Hematopoietic multipotent progenitor cell treated with erythropoietin and hydrocortisone succinate and interleukin-3 and kit ligand, for 4 days (in vitro differentiated cells): ENCODE measurements at regions not wholly inside any gene's neighbourhood (a gene's known extent, or its start where the extent isn't known, plus 50 kb on each side); places are given as distances from the start of the nearest gene placed in this dataset.
"Not testable (repeated sequence)": the region's sequence is repeated elsewhere in the genome, so short reads cannot be mapped to it uniquely, and the experiment has no call there.

Source experiments
- DNase-seq: peaks from one replicate; pipeline ENCODE4 v3.0.0-alpha.2; 2015

DNA sequence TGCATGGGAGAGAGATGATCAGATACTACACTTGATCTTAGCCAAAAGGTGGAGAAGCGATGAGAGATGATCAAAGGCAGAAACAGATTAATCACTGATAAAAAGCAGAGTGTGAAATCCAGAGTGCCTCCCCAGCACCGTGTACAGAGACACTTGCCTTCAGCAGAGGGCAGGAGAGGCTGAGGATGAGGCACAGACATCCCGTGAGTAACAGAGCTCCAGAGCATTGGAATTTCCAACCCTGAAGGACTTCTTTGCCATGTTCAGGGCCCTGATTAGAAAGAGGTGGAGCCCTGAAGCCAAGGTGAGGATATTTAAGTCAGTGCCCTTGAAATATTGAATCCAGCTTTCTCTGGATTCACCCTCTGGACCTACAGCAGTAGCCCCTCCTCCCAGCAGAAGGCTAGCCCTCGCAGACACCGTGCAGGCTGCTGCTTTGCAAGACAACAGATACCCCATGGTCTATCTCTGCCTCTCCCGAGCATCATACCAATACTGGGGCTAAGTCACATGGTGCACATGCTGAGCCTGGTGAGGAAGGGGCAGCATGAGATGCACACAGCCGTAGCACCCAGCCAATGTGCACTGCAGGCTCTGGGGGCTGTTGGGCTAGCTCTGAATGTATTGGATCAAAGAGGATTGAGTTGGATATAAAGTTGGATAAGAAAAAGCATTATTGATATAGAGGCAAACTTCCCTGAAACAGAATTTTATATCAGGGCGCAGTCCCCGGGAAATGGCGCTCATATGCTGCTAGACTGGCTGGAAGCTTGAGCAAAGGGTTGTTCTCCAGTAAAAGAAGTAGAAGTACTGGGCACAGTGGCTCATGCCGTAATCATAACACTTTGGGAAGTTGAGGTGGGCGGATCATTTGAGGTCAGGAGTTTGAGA lies 200.3 kb upstream of the B3GAT1 start:
- no peak for DNase-seq

DNA sequence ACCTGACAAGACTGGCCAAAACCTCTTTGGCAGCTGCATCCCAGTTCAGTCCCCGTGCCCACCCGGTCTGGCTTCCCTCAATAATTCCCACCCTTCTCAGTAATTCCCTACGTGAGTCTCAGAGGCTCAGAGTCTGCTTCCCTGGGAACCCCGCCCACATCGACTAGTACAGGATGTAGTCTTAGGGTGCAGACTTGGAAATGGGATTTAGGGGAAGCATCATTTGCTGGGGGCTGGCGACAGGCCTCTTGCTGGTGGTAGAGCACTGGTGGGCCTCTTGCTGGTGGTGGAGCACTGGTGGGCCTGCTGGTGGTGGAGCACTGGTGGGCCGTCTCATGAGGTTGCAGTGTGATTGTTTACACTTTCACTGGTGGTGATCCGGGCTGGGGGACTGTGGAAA lies 199.5 kb upstream of the B3GAT1 start:
- DNase-seq = no peak

DNA sequence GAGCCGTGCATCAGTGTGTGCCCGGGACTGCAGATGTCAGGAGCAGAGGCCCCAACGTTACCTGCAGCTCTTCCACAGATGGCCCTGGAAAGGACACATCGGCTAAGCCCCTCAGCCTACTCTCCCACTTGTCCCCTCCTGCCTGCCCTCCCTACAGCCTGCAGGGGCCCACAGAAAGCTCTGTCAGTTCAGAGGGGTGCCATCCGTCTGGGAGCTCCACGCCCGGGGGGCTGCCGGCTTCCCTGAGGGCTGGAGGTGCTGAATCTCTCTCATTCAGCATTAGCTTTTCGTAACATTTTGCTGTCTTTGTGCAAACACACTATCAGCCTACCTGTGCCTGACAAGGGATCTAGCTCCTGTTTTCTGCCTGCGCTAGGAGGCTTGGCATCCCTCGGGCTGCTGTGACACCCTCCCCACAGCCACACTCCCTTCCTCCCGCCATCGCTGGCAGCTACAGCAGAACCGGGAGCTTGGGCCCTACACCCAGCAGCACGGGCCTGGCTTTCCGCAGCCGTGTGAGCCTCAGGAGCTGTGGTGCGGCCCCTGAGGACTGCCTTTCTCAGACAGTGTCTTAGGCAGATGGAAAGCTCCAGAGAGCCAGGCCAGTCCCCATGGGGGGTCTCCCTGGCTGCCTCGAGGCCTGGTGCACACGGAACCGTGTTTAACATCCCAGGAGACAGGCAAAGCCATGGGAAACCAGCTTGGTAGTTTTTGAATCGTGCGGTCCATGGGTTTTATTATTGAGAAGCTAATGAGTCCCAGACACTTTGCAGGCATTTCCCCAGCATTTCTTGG lies 198.3 kb upstream of the B3GAT1 start:
- DNase-seq = no peak

DNA sequence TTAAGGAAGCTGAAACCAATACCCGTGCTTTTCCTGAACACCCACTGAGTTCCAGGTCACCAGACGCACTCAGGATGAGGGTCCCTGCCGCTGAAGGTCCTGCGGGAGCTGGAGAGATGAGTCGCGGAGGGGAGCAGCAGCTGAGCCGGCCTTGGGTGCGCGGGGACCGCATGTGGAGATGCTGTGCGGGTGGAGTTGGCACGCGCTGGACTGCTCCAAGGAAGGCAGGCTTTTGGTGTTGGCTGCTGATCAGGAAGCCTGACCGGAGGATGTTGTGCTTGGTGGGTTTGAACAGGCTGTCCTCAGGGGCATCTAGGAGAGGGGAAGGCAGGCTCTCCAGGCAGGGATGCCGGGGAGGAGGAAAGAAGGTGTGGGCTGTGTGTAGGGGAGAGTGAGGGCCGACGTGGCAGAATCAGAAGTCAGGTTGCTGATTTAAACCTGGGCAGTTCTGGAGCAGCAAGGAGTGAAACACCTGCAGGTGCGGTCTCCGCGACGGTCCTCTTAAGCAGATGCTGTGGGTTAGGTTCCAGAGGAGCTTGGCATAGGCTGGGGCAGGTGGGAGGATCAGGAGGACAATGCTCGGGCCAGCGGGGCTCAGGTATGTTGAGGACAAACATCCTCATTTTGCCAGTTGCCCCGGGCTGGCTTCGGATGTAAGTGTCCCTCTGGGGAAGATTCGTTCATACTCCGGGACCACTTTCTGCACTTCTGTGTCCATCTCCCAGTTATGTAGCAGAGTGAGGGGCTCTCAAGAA lies 197.5 kb upstream of the B3GAT1 start:
- DNase-seq = no peak

DNA sequence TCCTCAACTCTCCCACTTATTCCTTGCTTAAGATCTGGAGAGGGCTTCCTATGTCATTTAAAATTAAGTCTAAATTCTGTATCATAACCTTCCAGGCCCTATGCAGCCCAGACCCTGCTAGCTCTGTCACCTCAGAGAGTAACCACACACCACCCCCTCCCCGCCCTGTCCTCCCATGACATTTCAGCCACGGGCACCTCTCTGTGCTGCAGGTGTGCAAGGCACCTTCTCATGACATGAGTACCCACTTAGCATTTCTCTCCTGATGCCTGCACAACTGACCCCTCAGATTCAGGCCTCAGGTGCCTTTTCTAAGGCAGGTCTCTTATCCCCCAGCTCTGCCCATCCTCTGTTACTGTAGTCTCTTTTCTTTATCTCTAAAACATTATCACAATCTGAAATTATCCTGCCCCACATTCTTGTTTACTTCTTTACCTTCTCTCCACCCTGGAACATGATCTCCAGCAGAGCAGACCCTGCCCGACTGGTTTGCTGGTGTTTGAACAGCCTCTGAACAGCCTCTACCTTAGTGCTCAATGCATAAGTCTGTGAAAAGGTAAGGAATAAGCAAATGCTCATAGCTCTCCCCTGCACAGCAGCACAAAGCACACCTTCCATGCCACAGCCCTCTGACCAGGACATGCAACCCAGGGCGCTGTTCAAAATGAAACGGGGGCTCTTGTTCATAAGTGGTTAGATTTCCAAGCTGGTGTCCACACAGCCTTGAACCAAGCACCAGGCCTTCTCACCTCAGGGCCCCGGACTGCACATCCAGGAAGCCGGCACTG lies 196.1 kb upstream of the B3GAT1 start:
- DNase-seq = no peak

DNA sequence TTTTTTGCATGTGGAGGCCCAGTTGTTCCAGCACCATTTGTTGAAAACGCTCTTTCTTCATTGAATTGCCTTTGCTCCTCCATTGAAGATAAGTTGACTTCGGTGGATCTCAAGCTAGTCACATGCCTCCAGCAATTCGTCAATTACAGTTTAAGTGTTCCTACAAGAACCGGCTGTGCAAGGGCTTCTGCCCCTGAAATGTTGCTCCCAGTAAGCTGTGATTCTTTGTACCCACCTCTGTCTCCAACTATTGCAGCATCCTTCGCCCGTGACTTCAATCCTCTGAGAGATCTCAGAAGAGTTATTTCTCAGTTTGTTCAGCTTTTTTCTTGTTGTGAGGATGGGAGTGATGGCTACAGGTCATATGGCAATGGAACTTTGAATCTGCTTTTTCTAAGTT lies 194.2 kb upstream of the B3GAT1 start:
- no peak for DNase-seq

DNA sequence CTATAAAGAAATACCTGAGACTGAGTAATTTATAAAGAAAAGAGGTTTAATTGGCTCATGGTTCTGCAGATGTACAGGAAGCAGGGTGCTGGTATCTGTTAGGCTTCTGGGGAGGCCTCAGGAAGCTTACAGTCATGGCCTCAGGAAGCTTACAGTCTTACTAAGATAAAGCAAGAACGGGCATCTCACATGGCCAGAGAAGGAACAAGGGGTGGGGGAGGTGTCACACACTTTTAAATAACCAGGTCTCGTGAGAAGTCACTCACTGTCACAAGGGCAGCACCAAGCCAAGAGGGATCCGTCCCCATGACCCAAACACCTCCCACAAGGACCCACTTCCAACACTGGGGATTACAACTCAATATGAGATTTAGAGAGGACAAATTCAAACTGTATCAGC lies 192.8 kb upstream of the B3GAT1 start:
- DNase-seq = no peak

DNA sequence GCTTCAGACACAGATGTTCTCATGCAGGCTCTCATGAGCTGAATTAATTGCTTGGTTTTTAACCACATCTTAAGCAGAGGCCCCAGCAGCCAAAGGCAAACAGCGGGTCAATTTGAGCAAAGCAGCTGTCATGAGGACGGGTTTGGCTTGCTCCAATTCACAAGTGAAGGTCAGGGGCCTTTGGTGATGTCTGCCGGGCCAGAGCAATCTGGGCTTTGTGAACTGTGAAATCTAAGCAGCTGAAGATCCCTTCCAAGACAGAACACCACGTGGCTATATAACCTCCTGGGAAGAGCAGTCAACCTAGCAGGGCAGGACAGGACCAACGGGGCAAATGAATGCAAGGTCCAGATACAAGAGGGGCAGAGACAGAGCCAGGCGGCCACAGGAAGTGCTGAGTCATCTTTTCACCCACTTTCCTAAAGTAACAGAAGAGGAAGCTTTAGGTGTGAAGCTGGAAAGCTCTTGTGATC lies 187.3 kb upstream of the B3GAT1 start:
- no peak for DNase-seq

DNA sequence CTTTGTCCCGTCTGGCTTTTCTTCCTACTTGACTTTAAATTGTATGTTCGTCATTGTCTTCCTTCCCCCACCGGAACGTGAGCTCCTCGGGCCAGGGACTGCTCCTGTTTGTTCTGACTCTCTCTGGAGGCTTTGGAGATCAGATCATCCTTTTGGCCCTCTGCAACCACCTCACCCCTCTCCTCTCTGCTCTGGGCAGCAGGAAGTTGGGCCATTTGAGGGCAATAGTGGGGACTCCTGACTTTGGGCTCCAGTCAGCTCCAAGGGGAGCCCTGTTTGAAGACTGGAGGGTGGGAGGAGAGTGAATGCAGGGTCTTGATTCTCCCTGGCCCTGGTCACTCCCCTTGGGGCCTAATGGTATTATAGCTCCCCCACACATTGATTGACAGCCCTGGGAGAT lies 186.3 kb upstream of the B3GAT1 start:
- no peak for DNase-seq

DNA sequence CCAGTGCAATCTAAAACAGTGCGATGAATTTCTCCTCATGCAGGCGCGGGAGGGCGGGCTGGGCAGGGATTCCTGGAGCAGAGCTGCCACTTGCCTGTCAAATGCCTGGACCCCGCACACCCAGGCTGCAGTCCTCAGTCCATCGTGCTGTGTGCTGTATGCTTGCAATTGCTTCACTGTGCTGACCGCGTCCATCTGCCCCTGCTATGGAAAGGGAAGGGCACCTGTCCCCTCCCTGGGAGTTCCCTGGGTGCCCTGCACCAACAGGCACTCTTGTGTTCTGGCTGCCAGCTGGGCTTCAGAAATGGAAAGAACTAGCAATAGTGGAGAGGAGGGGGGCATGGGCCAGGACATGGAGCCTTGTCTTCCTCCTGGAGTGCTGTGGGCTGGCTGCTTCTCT lies 185.4 kb upstream of the B3GAT1 start:
- DNase-seq = no peak

DNA sequence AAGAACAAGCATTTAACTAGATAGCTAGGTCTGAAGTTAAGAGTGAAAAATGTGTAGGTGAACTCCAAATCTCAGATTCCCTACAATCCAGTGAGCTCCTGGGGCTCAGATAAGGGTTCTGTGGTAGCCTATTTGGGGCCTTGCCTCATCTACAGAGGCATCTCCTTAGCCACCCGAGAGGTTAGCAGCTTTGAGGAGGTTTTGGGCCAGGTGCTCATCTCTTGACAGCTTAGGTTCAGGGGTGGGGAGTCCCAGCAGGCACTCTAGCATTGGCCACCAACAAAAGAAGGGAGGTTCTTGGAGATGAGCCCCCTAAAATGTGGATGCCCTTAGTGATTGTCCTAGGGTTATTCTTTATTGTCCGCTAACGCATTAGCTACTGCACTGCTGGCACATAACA lies 184.4 kb upstream of the B3GAT1 start:
- no peak for DNase-seq

DNA sequence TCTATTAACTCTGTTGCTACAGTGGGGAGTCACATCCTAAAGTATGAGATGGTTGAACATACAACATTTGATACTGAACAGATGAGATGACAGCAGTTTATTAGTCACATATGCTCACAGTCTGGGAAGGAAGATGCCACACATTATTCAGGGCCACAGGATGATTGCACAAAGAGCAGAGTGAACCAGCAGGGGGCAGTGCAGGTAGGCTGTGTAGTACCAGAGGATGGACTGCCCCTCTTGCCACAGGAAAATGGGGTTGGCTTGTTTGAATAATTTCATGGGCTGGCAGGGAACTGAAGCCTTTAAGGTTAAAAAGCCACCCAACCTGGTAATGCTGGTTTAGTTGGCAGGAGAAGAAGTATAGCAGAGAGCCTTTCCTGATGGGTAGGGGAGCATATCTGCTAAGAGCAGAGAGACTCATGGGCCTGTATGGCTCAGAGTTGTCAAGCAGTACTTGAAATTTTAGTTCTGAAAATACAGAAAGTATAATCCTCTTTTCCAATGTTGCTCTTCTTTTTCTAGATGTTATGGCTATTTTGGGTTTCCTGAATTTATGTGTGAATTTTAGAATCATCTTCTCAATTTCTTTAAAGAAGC lies 180.4 kb upstream of the B3GAT1 start:
- peak; percentile 62 for DNase-seq

DNA sequence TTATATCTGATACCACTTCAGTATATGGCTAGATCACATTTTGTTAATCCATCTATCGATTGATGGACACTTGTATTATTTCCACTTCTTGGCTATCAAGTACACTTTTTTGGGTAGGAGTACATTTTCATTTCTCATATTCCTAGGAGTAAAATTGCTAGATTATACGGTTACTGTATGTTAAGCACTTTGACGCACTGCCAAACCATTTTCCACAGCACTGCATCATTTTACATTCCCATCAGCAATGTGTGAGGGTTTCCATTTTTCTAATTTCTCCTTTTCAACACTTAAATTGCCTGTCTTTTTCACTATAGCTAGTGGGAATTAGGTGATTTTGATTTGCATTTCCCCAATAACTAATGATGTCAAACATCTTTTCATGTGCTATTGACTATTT lies 179.3 kb upstream of the B3GAT1 start:
- no peak for DNase-seq

DNA sequence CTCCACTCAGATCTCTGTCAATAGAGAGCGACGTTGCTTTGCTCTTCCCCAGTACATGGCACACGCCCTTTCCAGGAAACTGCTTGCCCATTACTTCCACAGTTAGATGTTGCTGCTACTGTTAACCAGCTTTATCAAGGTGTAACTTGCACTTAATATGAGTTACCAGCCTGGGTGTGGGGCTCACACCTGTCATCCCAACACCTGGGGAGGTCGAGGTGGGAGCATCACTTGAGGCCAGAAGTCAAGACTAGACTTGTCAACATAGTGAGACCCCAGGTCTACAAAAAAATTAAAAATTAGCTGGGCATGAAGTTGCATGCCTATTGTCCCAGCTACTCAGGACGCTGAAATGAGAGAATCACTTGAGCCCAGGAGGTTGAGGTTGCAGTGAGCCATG lies 177.1 kb upstream of the B3GAT1 start:
- DNase-seq = no peak

DNA sequence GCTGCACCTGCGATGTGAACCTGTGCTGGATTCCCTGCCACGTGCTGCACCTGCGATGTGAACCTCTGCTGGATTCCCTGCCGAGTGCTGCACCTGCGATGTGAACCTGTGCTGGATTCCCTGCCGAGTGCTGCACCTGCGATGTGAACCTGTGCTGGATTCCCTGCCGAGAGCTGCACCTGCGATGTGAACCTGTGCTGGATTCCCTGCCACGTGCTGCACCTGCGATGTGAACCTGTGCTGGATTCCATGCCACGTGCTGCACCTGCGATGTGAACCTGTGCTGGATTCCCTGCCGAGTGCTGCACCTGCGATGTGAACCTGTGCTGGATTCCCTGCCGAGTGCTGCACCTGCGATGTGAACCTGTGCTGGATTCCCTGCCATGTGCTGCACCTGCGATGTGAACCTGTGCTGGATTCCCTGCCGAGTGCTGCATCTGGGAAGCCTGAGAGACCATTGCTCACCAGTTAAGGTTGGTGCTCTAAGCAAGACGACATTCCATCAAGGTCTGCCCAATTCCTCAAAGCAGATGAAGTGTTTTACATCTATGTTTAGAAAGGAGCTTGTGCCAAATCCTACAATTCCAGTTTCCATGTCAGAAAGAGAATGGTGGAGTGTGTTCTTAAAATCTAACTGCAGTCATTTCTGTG lies 176.5 kb upstream of the B3GAT1 start:
- DNase-seq = not testable (repeated sequence)

DNA sequence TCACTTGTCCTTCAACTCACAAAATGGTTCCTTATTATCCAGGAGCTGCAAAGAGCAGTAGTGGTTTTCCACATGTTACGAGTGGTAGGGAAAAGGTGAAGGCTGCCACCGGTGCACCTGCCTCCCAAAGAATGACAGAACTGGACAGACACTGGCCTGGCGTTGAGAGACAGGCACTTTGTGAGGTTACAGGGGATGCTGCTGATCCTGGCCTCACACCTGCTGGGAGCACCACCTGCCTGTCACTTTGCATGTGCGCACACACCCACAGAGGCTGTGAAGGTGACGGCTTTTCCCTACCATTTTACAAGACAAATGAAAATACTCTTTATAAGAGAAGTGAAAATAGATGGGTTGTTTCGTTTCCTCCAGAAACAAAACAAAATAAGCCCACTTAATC lies 175.3 kb upstream of the B3GAT1 start:
- no peak for DNase-seq

DNA sequence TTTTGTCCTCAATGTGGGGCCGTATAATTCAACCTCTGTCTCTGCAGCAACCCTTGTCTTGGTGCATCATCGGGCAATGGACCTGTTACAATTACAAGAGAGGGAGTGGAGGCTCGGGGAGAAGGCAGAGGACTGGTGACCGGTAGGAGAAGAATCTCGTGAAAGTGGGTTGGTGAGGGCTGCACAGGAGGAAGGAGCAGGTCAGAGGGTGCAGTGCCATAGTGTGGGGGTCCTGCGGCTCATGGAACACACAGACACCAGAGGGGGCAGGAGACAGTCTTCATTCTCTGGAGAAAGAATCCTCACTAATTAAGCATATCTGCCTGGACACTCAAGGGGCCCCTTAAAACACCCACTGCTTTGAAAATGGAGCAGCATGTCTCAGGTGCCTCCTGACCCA lies 174.7 kb upstream of the B3GAT1 start:
- no peak for DNase-seq

DNA sequence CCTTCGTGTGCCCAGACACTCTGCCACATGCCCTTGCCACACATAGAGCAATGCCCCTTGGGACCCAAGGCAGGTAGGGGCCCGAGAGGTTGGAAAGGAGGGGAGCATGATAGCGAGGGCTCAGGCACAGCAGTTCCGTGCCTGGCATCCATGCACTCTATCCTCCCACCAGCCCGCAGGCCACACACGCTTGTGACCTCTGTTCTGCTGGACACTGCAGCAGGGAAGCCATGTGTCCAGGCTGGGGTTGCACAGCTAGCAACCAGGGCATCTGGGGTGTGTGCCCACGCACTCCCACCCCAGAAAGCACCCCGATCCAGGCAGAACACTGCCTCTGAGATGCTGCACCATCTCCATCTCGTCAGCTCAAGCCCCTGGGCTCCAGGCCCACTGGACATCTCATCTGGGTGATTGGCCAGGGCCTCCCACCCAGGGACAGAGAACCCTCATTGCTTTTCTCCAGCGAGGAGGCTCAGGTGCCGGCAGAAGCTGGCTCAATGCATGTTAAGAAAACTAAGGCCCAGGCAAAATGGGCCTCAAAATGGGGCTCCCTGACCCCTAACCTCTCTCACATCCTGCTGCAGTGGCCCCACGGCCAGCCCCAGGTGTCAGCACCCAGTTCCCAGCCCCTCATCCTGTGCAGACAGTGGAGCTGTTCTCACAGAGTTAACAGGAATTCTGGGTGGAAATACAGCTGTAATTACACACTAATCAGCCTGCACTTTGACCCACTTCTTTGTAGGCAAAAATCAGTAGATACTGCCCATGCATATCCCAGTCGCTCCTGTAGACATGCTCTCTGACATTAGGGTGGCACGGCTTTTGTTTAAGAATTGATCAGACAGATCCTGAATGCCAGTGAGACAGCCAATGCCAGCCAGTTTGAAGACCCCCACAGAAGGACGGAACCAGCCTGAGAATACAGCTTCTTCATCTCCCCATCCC lies 173.9 kb upstream of the B3GAT1 start:
- no peak for DNase-seq

DNA sequence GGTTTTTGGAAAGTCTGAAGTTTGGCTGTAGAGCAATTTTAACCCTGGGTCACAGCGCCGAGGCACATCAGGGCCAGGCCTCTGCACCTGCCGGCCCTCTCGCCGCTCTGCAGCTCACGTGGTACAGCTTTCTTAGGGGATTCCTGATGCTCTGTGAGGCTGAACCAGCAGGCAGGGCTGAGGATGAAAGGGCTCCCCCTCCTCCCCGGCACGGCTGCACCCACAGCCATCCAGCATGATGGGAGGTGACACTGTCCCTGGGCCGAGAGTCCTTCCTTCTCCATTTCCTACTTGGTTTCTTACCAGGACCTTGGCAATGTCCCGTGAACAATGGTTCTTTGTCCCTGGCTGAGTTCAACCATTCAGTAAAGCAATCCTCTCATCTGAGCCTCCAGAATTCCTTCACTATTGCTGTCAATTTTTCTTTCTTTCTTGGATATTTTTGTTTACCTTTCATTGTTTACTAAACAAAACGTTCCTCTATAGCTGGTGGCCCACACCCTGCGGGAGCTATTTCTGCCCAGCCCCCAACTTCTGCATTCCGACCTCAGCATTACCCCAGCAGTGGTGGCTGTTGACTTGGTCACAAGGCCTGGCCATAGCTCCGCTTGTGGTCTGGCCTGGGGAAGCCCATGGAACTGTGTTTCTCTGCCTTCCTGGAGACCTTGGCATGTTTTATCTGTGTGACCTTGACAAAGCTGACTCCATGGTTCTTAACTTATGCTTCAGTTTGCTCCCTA lies 172.8 kb upstream of the B3GAT1 start:
- peak; percentile 60 for DNase-seq
